Left lobe of liver (tissue), 2 donors: ENCODE measurements at regions not wholly inside any gene's neighbourhood (a gene's known extent, or its start where the extent isn't known, plus 50 kb on each side); places are given as distances from the start of the nearest gene placed in this dataset.
"Not testable (repeated sequence)": the region's sequence is repeated elsewhere in the genome, so short reads cannot be mapped to it uniquely, and the experiment has no call there.

Experiments used
- ATAC-seq: fragments of 200-7000 bp; cut with Tn5 transposase; one replicate; pipeline ENCODE4 v1.9.1; 2020; ENCODE audit warnings: mild to moderate bottlenecking, moderate library complexity
- DNase-seq: peaks from one replicate; pipeline ENCODE4 v3.0.0-alpha.2; 2020; ENCODE audit warnings: low spot score
- donor health status: DM: no; HTN: no; CAD: no; lungs with moderate emphysema.
- donor health status: DM: no; HTN: yes; CAD: no.

GRCh38 chr14:34050606-34051005 lies 99.7 kb upstream of the EGLN3 start:
- ATAC-seq (no peak), DNase-seq (no peak)

GRCh38 chr14:34049790-34050189 lies 98.9 kb upstream of the EGLN3 start:
- ATAC-seq = no peak

GRCh38 chr14:34049187-34049586 lies 98.3 kb upstream of the EGLN3 start:
- ATAC-seq, DNase-seq: not testable (repeated sequence)

More at GRCh38 chr14:34049790-34050189, 98.9 kb upstream of the EGLN3 start:
- DNase-seq = no peak

- ATAC-seq (no peak), DNase-seq (no peak)
These were observed 96.1 kb upstream of the EGLN3 start for GRCh38 chr14:34046799-34047520.

- no peak for DNase-seq
- no peak for ATAC-seq
These were observed 93.9 kb upstream of the EGLN3 start for GRCh38 chr14:34044666-34045306.

GRCh38 chr14:34044373-34044637 lies 93.4 kb upstream of the EGLN3 start:
- ATAC-seq (no peak), DNase-seq (no peak)

- ATAC-seq (no peak), DNase-seq (no peak)
These were observed 92.9 kb upstream of the EGLN3 start for GRCh38 chr14:34043627-34044372.

- DNase-seq (no peak), ATAC-seq (no peak)
These were observed 90.3 kb upstream of the EGLN3 start for GRCh38 chr14:34041220-34041619.

GRCh38 chr14:34040766-34041165 lies 89.9 kb upstream of the EGLN3 start:
- ATAC-seq (no peak), DNase-seq (no peak)

- no peak for ATAC-seq
- DNase-seq = no peak
These were observed 88.7 kb upstream of the EGLN3 start for GRCh38 chr14:34039428-34040047.

- peak; percentile 24 for ATAC-seq
- no peak for DNase-seq
These were observed 87.6 kb upstream of the EGLN3 start for GRCh38 chr14:34038358-34039057.

- no peak for ATAC-seq
- DNase-seq = no peak
These were observed 85.5 kb upstream of the EGLN3 start for GRCh38 chr14:34036319-34036766.

- ATAC-seq (no peak), DNase-seq (no peak)
These were observed 85.0 kb upstream of the EGLN3 start for GRCh38 chr14:34035934-34036250.

- DNase-seq (no peak), ATAC-seq (peak; percentile 73)
These were observed 84.5 kb upstream of the EGLN3 start for GRCh38 chr14:34035177-34035933.

- DNase-seq (no peak), ATAC-seq (no peak)
These were observed 83.7 kb upstream of the EGLN3 start for GRCh38 chr14:34034447-34035176.

- no peak for DNase-seq
- ATAC-seq = no peak
These were observed 81.8 kb upstream of the EGLN3 start for GRCh38 chr14:34032720-34033119.

GRCh38 chr14:34030864-34031263 lies 80.0 kb upstream of the EGLN3 start:
- ATAC-seq (no peak), DNase-seq (no peak)

GRCh38 chr14:34029921-34030334 lies 79.1 kb upstream of the EGLN3 start:
- ATAC-seq (no peak), DNase-seq (no peak)

GRCh38 chr14:34027990-34028495 lies 77.2 kb upstream of the EGLN3 start:
- no peak for ATAC-seq
- DNase-seq = no peak
